Nephron progenitor cell (in vitro differentiated cells): ENCODE measurements at regions not wholly inside any gene's neighbourhood (a gene's known extent, or its start where the extent isn't known, plus 50 kb on each side); places are given as distances from the start of the nearest gene placed in this dataset.

Experiments
- DNase-seq: peaks from one replicate; pipeline ENCODE4 v3.0.0; 2021
- H3K27ac Mint-ChIP-seq: 2 replicates; pipeline ENCODE4 v1.8.0; 2021; ENCODE audit warnings: mild to moderate bottlenecking, moderate library complexity, mixed read lengths
- H3K27me3 Mint-ChIP-seq: 2 replicates; pipeline ENCODE4 v1.8.0; 2021; ENCODE audit warnings: mild to moderate bottlenecking, low read depth, mixed read lengths; ENCODE audit not compliant: poor library complexity
- H3K36me3 Mint-ChIP-seq: 2 replicates; pipeline ENCODE4 v1.8.0; 2021; ENCODE audit warnings: low read depth, mixed read lengths
- H3K4me1 Mint-ChIP-seq: 2 replicates; pipeline ENCODE4 v1.8.0; 2021; ENCODE audit warnings: mixed read lengths
- H3K4me3 Mint-ChIP-seq: 2 replicates; pipeline ENCODE4 v1.8.0; 2021; ENCODE audit warnings: mild to moderate bottlenecking, moderate library complexity, mixed read lengths
- H3K9me3 Mint-ChIP-seq: 2 replicates; pipeline ENCODE4 v1.8.0; 2021; ENCODE audit warnings: mild to moderate bottlenecking, moderate library complexity, mixed read lengths
- TF ChIP-seq, protein P1 (sequence below): fragments of 200-600 bp; sonication (generic); IDR thresholded peaks from 2 replicates; pipeline ENCODE4 v1.5.0; 2021; ENCODE audit warnings: antibody characterized with exemption

DNA sequence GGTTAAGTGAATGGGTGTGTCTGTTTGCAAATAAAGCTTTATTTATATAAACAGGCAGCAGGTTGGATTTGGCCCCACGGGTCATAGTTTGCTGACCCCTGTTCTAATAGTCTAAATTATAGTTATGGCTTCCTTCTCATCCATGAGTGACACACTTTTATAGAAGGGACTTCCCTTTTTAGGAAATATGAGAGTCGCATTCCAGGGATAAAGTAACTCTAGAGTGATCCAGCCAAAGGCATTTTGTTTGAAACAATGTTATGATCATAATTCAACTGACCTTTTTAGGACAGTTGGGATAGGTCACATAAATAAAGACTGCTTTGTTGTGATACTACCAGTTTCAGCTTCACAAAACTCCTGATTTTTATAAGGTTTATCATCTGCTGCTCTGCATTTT is 87.9 kb downstream of the ALX1 start:
- H3K36me3 Mint-ChIP-seq, result no peaks in the 10 kb centered on the region
- TF ChIP-seq, protein P1, sequence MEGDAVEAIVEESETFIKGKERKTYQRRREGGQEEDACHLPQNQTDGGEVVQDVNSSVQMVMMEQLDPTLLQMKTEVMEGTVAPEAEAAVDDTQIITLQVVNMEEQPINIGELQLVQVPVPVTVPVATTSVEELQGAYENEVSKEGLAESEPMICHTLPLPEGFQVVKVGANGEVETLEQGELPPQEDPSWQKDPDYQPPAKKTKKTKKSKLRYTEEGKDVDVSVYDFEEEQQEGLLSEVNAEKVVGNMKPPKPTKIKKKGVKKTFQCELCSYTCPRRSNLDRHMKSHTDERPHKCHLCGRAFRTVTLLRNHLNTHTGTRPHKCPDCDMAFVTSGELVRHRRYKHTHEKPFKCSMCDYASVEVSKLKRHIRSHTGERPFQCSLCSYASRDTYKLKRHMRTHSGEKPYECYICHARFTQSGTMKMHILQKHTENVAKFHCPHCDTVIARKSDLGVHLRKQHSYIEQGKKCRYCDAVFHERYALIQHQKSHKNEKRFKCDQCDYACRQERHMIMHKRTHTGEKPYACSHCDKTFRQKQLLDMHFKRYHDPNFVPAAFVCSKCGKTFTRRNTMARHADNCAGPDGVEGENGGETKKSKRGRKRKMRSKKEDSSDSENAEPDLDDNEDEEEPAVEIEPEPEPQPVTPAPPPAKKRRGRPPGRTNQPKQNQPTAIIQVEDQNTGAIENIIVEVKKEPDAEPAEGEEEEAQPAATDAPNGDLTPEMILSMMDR, result no peak
- peaks cover 14% of the 10 kb centered on the region for H3K4me1 Mint-ChIP-seq
- H3K9me3 Mint-ChIP-seq, result peaks cover 4% of the 10 kb centered on the region
- H3K27me3 Mint-ChIP-seq, result peaks cover 4% of the 10 kb centered on the region
- H3K4me3 Mint-ChIP-seq, result no peak overlapping the region
- no peak overlapping the region for H3K27ac Mint-ChIP-seq
- no peak for DNase-seq

DNA sequence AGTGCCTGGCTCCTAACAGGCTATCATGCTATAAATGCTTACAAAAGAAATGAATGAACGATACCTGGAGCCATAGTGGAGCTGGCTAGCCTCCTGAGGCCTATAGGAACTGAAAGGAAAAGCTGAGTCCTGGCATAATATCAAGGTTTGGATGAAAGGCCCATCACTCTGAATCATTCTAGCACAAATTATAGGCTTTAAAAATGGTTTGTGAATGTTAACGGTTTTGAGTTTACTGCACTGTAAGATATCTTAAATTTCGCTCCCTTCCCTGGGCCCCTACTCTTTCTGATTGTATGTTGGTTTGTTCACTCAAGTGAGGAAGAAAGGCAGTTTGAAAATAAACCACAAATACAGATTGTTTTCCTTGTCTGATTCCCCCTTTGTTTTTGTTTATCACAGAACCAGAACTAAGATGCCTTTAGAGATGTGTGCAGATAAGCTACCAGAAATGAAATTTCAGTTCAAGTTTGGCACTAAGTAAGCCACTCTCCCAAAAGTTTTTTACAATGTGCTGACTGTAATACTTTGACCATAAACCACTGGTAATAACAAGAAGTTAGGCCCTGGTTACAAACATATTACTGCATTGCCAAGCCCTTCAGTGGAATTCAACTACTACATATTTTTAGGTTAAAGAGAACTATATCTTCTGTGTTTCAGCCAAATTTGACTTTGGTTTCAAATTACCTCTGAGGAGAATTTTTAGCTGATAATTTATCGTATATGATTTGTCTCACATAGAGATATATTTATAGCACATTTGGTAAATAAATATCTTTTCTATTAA is 89.5 kb downstream of the ALX1 start:
- Mint-ChIP-seq H3K27ac (peak overlapping the region; percentile 52), H3K4me1 (peaks cover 14% of the 10 kb centered on the region), H3K27me3 (peaks cover 4% of the 10 kb centered on the region)

DNA sequence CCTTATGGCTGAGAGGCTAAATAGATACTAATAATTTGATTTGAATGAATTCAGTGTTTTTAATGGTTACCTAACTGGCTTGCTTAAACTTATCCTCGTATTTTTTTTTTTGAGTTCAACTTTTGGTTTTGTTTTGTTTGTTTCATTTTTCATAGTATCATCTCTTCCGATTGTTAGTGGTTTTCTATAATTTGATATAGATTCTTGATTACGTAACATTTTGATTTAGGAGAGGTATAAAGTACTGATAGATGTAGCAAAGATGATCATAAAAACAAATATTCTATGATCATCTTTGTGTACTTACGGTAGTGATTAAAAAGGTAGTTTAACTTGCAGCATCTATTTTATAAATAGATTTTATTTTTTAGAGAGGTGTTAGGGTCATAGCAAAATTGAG is 93.0 kb downstream of the ALX1 start:
- Mint-ChIP-seq H3K36me3 (no peaks in the 10 kb centered on the region), H3K9me3 (no peaks in the 10 kb centered on the region), H3K4me1 (peaks cover 11% of the 10 kb centered on the region), H3K27ac (no peak overlapping the region), H3K4me3 (no peak overlapping the region), H3K27me3 (peaks cover 4% of the 10 kb centered on the region)
- TF ChIP-seq, protein P1, result no peak
- no peak for DNase-seq

More for the DNA sequence above, 89.5 kb downstream of the ALX1 start:
- Mint-ChIP-seq H3K9me3 (peaks cover 4% of the 10 kb centered on the region), H3K4me3 (no peak overlapping the region), H3K36me3 (no peaks in the 10 kb centered on the region)
- DNase-seq, result no peak
- TF ChIP-seq, protein P1, result no peak

DNA sequence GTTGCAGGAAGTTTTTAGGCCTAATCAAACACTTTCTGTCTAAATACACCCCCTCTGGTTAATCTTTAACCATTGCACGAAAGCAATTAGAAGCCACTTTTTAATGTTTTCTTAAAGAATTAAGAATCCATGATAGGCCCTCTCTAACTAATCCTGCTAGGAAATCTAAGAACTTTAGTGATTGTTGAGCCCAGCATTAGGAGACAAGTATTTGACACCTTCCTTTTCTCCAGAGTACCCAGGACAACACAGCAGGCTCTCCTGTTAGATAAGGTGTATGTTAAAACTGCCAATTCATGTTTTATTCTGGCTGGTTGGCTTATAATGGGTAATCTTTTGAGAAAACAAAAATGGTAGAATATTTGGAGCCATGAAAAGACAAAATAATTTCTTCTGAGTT is 95.0 kb downstream of the ALX1 start:
- H3K4me1 Mint-ChIP-seq, result no peaks in the 10 kb centered on the region
- no peak overlapping the region for H3K4me3 Mint-ChIP-seq
- DNase-seq, result no peak
- TF ChIP-seq, protein P1, result no peak
- H3K27me3 Mint-ChIP-seq, result peaks cover 9% of the 10 kb centered on the region
- H3K27ac Mint-ChIP-seq, result no peak overlapping the region
- H3K9me3 Mint-ChIP-seq, result no peaks in the 10 kb centered on the region
- no peaks in the 10 kb centered on the region for H3K36me3 Mint-ChIP-seq

DNA sequence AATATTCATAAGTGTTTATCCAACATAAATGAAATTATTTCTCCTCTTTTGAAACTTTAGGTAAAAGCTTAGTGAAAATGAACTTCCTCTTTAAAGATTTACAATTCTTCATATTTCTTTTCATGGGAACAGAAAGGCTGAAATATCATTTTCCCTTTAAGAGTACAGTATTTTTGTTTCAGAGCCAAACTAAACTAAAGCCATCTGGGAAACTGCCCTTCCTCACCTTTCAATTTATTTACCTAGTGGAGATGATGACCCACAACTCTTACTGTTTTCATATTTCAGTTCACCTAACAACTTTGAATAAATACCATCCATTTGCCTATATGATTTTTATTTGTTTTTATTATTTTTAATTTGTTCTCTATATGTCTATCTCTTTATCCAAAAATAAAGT is 105.4 kb downstream of the ALX1 start:
- no peaks in the 10 kb centered on the region for H3K27me3 Mint-ChIP-seq
- TF ChIP-seq, protein P1, result no peak
- H3K4me3 Mint-ChIP-seq, result no peak overlapping the region
- H3K36me3 Mint-ChIP-seq, result no peaks in the 10 kb centered on the region
- no peak overlapping the region for H3K27ac Mint-ChIP-seq
- DNase-seq, result no peak
- H3K9me3 Mint-ChIP-seq, result no peaks in the 10 kb centered on the region
- H3K4me1 Mint-ChIP-seq, result no peaks in the 10 kb centered on the region

DNA sequence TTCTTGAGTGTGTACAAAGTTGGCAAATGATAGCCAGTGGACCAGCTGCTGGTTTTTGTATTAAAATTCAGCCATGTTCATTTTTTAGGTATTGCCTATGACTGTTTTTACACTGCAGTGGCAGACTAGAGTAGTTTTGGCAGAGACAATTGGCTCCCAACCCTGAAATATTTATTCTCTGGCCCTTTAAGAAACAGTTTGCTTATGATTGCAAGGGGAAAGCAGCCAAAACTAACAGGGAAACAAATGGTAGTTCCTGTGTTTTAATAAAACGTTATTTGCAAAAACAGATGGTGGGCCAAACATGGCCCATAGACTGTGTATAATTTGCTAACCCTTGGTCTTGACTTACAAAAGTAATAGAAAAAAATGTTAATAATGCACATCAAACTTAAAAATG is 110.2 kb downstream of the ALX1 start:
- Mint-ChIP-seq H3K4me1 (peaks cover 7% of the 10 kb centered on the region), H3K36me3 (no peaks in the 10 kb centered on the region), H3K4me3 (no peak overlapping the region), H3K9me3 (no peaks in the 10 kb centered on the region), H3K27me3 (no peaks in the 10 kb centered on the region), H3K27ac (no peak overlapping the region)
- TF ChIP-seq, protein P1, result no peak
- no peak for DNase-seq
